K562 (cell line): ENCODE measurements at regions not wholly inside any gene's neighbourhood (a gene's known extent, or its start where the extent isn't known, plus 50 kb on each side); places are given as distances from the start of the nearest gene placed in this dataset.

Experiments used
- ATAC-seq: fragments of 200-7000 bp; cut with Tn5 transposase; 3 replicates; pipeline ENCODE4 v1.9.1; 2020; ENCODE audit warnings: moderate library complexity
- BruUV-seq: library from RNA; stranded (reverse); fragments of 400-500 nt; replicated peaks from 2 replicates; lab custom pipeline; 2021; lab: Mats Ljungman, UMichigan
- CTCF ChIA-PET: fragments of 300-600 bp; formaldehyde crosslinking; extraction: SDS; loops from one replicate; lab custom pipeline; 2021; ENCODE audit warnings: low intra/inter-chr PET ratio; lab: Yijun Ruan, JAX
- POLR2A ChIA-PET: fragments of 300-600, 350-650 bp; sonication (Branson Sonifier 250); formaldehyde crosslinking; extraction: SDS; loops from one replicate; lab custom pipeline; 2021; ENCODE audit warnings: antibody characterized with exemption, inconsistent platforms; lab: Yijun Ruan, JAX
- DNase-seq, 4 experiments: peaks; one replicate each; pipeline versions ENCODE4 v3.0.0 to v3.0.0-alpha.2; 2011 to 2018; ENCODE audit warnings: low spot score in 3 of 4, mixed read lengths in 3 of 4; ENCODE audit errors: extremely low read depth in 1 of 4
- FAIRE-seq: peaks from 2 replicates; lab custom pipeline; 2011; peaks lifted over from hg19 to GRCh38; lab: Jason Lieb, UNC
- H2AFZ ChIP-seq: 2 replicates; pipeline ENCODE4 v1.6.0; 2011; ENCODE audit warnings: low read depth, low read length, control low read depth, inconsistent platforms
- H3K27ac ChIP-seq: fragments of 200-600 bp; 3 replicates; pipeline ENCODE4 v1.8.0; 2011; ENCODE audit warnings: low read depth, mild to moderate bottlenecking, control low read depth, inconsistent platforms, low read length, moderate library complexity, mixed read lengths; ENCODE audit errors: extremely low read depth
- H3K27me3 ChIP-seq, 2 experiments: fragments of 300-600 bp in 1 of 2; 2 replicates in 1 of 2; 3 replicates in 1 of 2; pipeline versions ENCODE4 v1.6.0 to v1.8.0; 2011; ENCODE audit warnings: inconsistent platforms in 2 of 2, low read length in 2 of 2, mild to moderate bottlenecking in 1 of 2, mixed read lengths in 1 of 2, moderate library complexity in 1 of 2; ENCODE audit not compliant: control insufficient read depth in 2 of 2, insufficient read depth in 2 of 2
- H3K36me3 ChIP-seq: fragments of 300-600 bp; 3 replicates; pipeline ENCODE4 v1.8.0; 2011; ENCODE audit warnings: mild to moderate bottlenecking, low read length, inconsistent platforms; ENCODE audit not compliant: control insufficient read depth, insufficient read depth
- H3K4me1 ChIP-seq, 2 experiments: fragments of 200-600 bp in 1 of 2; replicated peaks in 1 of 2; 2 replicates in 1 of 2; 3 replicates in 1 of 2; pipeline versions ENCODE4 v1.5.1 to v1.8.0; 2011; ENCODE audit warnings: inconsistent platforms in 2 of 2, low read length in 2 of 2, mild to moderate bottlenecking in 1 of 2, mixed read lengths in 1 of 2, moderate library complexity in 1 of 2; ENCODE audit not compliant: control insufficient read depth in 2 of 2, insufficient read depth in 2 of 2
- H3K4me2 ChIP-seq: 2 replicates; pipeline ENCODE4 v1.6.1; 2011; ENCODE audit warnings: low read length, control low read depth, inconsistent platforms, mixed read lengths; ENCODE audit not compliant: insufficient read depth
- H3K4me3 ChIP-seq: fragments of 200-600 bp; sonication (generic), shearing (Covaris generic); 2 replicates; pipeline ENCODE4 v1.5.1; 2016; ENCODE audit warnings: control low read depth, inconsistent platforms
- H3K79me2 ChIP-seq: fragments of 200-600 bp; 3 replicates; pipeline ENCODE4 v1.8.0; 2011; ENCODE audit warnings: low read length, inconsistent platforms; ENCODE audit not compliant: control insufficient read depth, insufficient read depth
- H3K9ac ChIP-seq, 2 experiments: 2 replicates each; pipeline versions ENCODE4 v1.6.0 to v1.6.1; 2011; ENCODE audit warnings: low read depth in 2 of 2, low read length in 2 of 2, control low read depth in 1 of 2, inconsistent platforms in 1 of 2, mild to moderate bottlenecking in 1 of 2, mixed read lengths in 1 of 2; ENCODE audit not compliant: insufficient read depth in 1 of 2
- H3K9me1 ChIP-seq: one replicate; pipeline ENCODE4 v1.6.0; 2011; ENCODE audit warnings: inconsistent platforms, mild to moderate bottlenecking, low read length, moderate library complexity; ENCODE audit not compliant: control insufficient read depth, insufficient read depth
- H3K9me3 ChIP-seq: replicated peaks from 2 replicates; pipeline ENCODE4 v1.5.1; 2011; ENCODE audit warnings: low read depth, low read length, inconsistent platforms; ENCODE audit not compliant: control insufficient read depth, insufficient read depth
- H4K20me1 ChIP-seq: replicated peaks from 2 replicates; pipeline ENCODE4 v1.6.1; 2011; ENCODE audit warnings: low read length, inconsistent platforms, mixed read lengths; ENCODE audit not compliant: control insufficient read depth, insufficient read depth
- FOXK2 ChIP-seq, 2 experiments: fragments of 450-650 bp; IDR thresholded peaks in 1 of 2; conservative IDR thresholded peaks in 1 of 2; 2 replicates each; pipeline ENCODE4 v1.6.1; 2016; ENCODE audit warnings: low read depth in 2 of 2, mild to moderate bottlenecking in 1 of 2
- NR4A1 ChIP-seq, 2 experiments: fragments of 250-450 bp in 1 of 2; fragments of 450-650 bp in 1 of 2; sonication (Bioruptor Pico) in 1 of 2; IDR thresholded peaks; 2 replicates each; pipeline versions ENCODE4 v1.4.0 to v1.6.1; 2016 to 2020; ENCODE audit warnings: mild to moderate bottlenecking in 2 of 2, missing compliant biosample characterization in 1 of 2, missing genetic modification characterization in 1 of 2, moderate library complexity in 1 of 2
- SNIP1 ChIP-seq: fragments of 450-650 bp; IDR thresholded peaks from 2 replicates; pipeline ENCODE4 v1.7.1; 2017; ENCODE audit warnings: low read depth, mild to moderate bottlenecking
- SP2 ChIP-seq: IDR thresholded peaks from 2 replicates; pipeline ENCODE4 v1.6.1; 2011; ENCODE audit warnings: mild to moderate bottlenecking, low read depth, low read length, moderate library complexity; ENCODE audit not compliant: poor library complexity, severe bottlenecking; ENCODE audit errors: extremely low read depth
- SPI1 ChIP-seq: IDR thresholded peaks from 2 replicates; pipeline ENCODE4 v1.6.1; 2011; ENCODE audit warnings: low read depth, low read length, control low read depth, borderline replicate concordance
- U2AF2 ChIP-seq: fragments of 200-400 bp; formaldehyde crosslinking; optimal IDR thresholded peaks from 2 replicates; pipeline ENCODE3; 2017; ENCODE audit warnings: low read depth, mild to moderate bottlenecking, low read length
- ZFP36 ChIP-seq: fragments of 150-350 bp; IDR thresholded peaks from 2 replicates; pipeline ENCODE4 v1.6.1; 2018; ENCODE audit warnings: low read length, low read depth; ENCODE audit not compliant: partially characterized antibody
- WGBS: fragments of 100-300 bp; shearing (Covaris generic); methylation state at CpG from one replicate; pipeline ENCODE4 v1.1.6; 2016; ENCODE audit warnings: low coverage, mixed read lengths; ENCODE audit not compliant: insufficient coverage; ENCODE audit errors: missing lambda C conversion rate; 5-methylcytosine and 5-hydroxymethylcytosine counted together
- in situ Hi-C: fragments of 300-500 bp; cut with MboI; formaldehyde crosslinking; loops from 4 replicates; pipeline ENCODE4 v1.15.0; 2018; ENCODE audit warnings: inconsistent platforms, mixed read lengths
- intact Hi-C: fragments of 100-400 bp; cut with micrococcal nuclease; formaldehyde crosslinking; loops from 2 replicates; pipeline ENCODE4 v1.14.2; 2022
- TF ChIP-seq, protein P1 (sequence below): sonication (generic); formaldehyde crosslinking; IDR thresholded peaks from 2 replicates; pipeline ENCODE4 v1.8.1; 2022; ENCODE audit warnings: missing genetic modification reagents
- TF ChIP-seq, protein P2 (sequence below), 2 experiments: fragments of 450-650 bp; formaldehyde crosslinking in 1 of 2; IDR thresholded peaks; 2 replicates each; pipeline versions ENCODE4 v1.4.0 to v1.6.1; 2014 to 2020; ENCODE audit warnings: mild to moderate bottlenecking in 2 of 2, borderline replicate concordance in 1 of 2, low read depth in 1 of 2

GRCh38 chr6:9334979-9335378 is 899.6 kb upstream of the SLC35B3 start (continued):
- TF ChIP-seq SPI1, result no peak
- no peak for TF ChIP-seq U2AF2

DNA sequence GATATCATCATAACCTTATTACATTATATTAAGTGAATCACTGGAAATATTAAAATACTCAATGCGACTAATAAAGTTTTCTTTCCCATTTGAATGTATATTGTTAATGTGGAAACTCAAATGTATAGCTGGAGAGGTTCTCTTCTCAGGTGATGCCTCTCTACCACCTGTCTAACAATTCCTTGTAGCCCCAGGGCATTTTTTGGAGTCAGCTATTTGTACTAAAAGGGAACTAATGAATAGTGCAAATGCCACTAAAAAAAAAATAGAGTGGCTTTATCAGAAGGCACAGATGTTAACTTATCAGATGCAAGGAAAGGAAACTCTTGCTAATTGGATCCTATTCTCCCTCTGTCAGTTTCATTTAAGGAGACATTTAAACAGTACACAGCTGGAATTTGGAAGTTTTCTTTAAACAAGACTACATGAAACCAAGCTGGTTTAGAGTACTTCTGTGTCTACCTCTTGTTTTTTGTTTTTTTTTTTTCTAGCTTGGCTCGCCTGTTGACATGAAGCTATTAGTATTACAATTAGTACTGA is 897.0 kb upstream of the SLC35B3 start:
- Histone ChIP-seq H2AFZ (no peak overlapping the region), H3K4me1 (no peaks in the 10 kb centered on the region), H3K4me3 (no peak overlapping the region), H3K9me3 (no peaks in the 10 kb centered on the region), H4K20me1 (no peaks in the 10 kb centered on the region), H3K9me1 (no peaks in the 10 kb centered on the region), H3K27ac (no peak overlapping the region), H3K27me3 (no peaks in the 10 kb centered on the region), H3K9ac (no peak overlapping the region), H3K36me3 (no peaks in the 10 kb centered on the region), H3K4me2 (no peak overlapping the region), H3K79me2 (no peaks in the 10 kb centered on the region)
- 0% methylated on average over 2 of the region's 2 CpGs for WGBS
- POLR2A ChIA-PET, result no interaction called here
- intact Hi-C loops, result no loop called here
- ATAC-seq (no peak), DNase-seq (no peak), FAIRE-seq (no peak)
- CTCF ChIA-PET, result no interaction called here
- no TSS peak for BruUV-seq
- TF ChIP-seq, protein P1, sequence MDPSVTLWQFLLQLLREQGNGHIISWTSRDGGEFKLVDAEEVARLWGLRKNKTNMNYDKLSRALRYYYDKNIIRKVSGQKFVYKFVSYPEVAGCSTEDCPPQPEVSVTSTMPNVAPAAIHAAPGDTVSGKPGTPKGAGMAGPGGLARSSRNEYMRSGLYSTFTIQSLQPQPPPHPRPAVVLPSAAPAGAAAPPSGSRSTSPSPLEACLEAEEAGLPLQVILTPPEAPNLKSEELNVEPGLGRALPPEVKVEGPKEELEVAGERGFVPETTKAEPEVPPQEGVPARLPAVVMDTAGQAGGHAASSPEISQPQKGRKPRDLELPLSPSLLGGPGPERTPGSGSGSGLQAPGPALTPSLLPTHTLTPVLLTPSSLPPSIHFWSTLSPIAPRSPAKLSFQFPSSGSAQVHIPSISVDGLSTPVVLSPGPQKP (CRISPR knock-in tag), result no peak
- no peak for TF ChIP-seq FOXK2 (conservative IDR thresholded peaks at IDR 0.05 in 1 of 2, IDR thresholded peaks at IDR 0.05 in 1 of 2; ENCODE audit: low read depth in 2 of 2)
- TF ChIP-seq SNIP1, result no peak
- TF ChIP-seq, protein P2, sequence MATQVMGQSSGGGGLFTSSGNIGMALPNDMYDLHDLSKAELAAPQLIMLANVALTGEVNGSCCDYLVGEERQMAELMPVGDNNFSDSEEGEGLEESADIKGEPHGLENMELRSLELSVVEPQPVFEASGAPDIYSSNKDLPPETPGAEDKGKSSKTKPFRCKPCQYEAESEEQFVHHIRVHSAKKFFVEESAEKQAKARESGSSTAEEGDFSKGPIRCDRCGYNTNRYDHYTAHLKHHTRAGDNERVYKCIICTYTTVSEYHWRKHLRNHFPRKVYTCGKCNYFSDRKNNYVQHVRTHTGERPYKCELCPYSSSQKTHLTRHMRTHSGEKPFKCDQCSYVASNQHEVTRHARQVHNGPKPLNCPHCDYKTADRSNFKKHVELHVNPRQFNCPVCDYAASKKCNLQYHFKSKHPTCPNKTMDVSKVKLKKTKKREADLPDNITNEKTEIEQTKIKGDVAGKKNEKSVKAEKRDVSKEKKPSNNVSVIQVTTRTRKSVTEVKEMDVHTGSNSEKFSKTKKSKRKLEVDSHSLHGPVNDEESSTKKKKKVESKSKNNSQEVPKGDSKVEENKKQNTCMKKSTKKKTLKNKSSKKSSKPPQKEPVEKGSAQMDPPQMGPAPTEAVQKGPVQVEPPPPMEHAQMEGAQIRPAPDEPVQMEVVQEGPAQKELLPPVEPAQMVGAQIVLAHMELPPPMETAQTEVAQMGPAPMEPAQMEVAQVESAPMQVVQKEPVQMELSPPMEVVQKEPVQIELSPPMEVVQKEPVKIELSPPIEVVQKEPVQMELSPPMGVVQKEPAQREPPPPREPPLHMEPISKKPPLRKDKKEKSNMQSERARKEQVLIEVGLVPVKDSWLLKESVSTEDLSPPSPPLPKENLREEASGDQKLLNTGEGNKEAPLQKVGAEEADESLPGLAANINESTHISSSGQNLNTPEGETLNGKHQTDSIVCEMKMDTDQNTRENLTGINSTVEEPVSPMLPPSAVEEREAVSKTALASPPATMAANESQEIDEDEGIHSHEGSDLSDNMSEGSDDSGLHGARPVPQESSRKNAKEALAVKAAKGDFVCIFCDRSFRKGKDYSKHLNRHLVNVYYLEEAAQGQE (IDR thresholded peaks at IDR 0.05; ENCODE audit: borderline replicate concordance), result no peak
- TF ChIP-seq, protein P2 (CRISPR knock-in tag; IDR thresholded peaks at IDR 0.05; ENCODE audit: low read depth), result no peak
- TF ChIP-seq SP2, result no peak
- TF ChIP-seq ZFP36, result no peak
- no peak for TF ChIP-seq NR4A1 (CRISPR knock-in tag; IDR thresholded peaks at IDR 0.05)
- no peak for TF ChIP-seq NR4A1 (tag; IDR thresholded peaks at IDR 0.05)
- in situ Hi-C loops, result no loop called here
